Lower leg skin (tissue), 4 donors: ENCODE measurements at regions not wholly inside any gene's neighbourhood (a gene's known extent, or its start where the extent isn't known, plus 50 kb on each side); places are given as distances from the start of the nearest gene placed in this dataset.

Experiments used
- DNase-seq, 2 donors: peaks; one replicate each; pipeline ENCODE4 v3.0.0-alpha.2; 2019; ENCODE audit warnings: low spot score in 2 of 2
- H3K4me3 ChIP-seq: fragments of 200-600 bp; sonication (generic); 2 replicates; pipeline ENCODE4 v1.5.1; 2017; ENCODE audit warnings: mild to moderate bottlenecking, low read depth; ENCODE audit not compliant: poor library complexity, severe bottlenecking
- POLR2A ChIP-seq, 2 donors: fragments of 450-650 bp; IDR thresholded peaks; one replicate each; pipeline ENCODE4 v1.6.1; 2016 to 2017; ENCODE audit warnings: antibody characterized with exemption in 2 of 2, mild to moderate bottlenecking in 1 of 2, moderate library complexity in 1 of 2
- WGBS, 2 donors: methylation state at CpG; one replicate each; pipeline ENCODE4 v1.1.5; 2018; 5-methylcytosine and 5-hydroxymethylcytosine counted together
- intact Hi-C: fragments of 100-400 bp; cut with DNase I; formaldehyde crosslinking; loops from one replicate; pipeline ENCODE4 v1.15.0; 2023; ENCODE audit warnings: low total_unique reads
- TF ChIP-seq, protein P1 (sequence below), 3 donors: fragments of 450-650 bp; IDR thresholded peaks; one replicate each; pipeline ENCODE4 v1.5.1; 2016; ENCODE audit warnings: antibody characterized with exemption in 3 of 3, mild to moderate bottlenecking in 3 of 3, moderate library complexity in 2 of 3

DNA sequence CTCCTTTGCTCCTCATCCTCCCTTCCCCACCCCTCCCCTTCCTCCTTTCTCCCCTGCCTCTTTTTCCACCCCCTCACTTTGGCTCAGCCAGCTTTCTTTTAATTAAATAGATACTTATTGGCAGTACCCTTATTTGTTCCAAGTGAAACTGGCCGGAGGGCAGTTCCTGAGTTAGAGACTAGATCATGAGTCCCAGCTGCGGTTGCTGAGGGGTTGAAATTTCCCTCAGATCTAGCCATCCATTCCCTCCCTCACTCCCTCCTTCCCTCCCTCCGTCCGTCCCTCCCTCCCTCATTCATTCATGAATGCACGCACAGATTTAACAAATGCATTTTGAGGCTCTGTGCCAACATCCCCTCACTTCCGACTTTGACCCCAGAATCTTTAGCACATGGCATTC, 519.2 kb upstream of the EEF2KMT start:
- no peak overlapping the region for H3K4me3 ChIP-seq
- WGBS, 2 donors, result 31 to 34% methylated on average over 6 of the region's 6 CpGs
- peak in 1 of 2 donors; percentile 16 for DNase-seq
- intact Hi-C loops, result no loop called here
- TF ChIP-seq, protein P1, sequence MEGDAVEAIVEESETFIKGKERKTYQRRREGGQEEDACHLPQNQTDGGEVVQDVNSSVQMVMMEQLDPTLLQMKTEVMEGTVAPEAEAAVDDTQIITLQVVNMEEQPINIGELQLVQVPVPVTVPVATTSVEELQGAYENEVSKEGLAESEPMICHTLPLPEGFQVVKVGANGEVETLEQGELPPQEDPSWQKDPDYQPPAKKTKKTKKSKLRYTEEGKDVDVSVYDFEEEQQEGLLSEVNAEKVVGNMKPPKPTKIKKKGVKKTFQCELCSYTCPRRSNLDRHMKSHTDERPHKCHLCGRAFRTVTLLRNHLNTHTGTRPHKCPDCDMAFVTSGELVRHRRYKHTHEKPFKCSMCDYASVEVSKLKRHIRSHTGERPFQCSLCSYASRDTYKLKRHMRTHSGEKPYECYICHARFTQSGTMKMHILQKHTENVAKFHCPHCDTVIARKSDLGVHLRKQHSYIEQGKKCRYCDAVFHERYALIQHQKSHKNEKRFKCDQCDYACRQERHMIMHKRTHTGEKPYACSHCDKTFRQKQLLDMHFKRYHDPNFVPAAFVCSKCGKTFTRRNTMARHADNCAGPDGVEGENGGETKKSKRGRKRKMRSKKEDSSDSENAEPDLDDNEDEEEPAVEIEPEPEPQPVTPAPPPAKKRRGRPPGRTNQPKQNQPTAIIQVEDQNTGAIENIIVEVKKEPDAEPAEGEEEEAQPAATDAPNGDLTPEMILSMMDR (IDR thresholded peaks at IDR 0.05), result no peak
- no peak for TF ChIP-seq POLR2A (IDR thresholded peaks at IDR 0.05)

DNA sequence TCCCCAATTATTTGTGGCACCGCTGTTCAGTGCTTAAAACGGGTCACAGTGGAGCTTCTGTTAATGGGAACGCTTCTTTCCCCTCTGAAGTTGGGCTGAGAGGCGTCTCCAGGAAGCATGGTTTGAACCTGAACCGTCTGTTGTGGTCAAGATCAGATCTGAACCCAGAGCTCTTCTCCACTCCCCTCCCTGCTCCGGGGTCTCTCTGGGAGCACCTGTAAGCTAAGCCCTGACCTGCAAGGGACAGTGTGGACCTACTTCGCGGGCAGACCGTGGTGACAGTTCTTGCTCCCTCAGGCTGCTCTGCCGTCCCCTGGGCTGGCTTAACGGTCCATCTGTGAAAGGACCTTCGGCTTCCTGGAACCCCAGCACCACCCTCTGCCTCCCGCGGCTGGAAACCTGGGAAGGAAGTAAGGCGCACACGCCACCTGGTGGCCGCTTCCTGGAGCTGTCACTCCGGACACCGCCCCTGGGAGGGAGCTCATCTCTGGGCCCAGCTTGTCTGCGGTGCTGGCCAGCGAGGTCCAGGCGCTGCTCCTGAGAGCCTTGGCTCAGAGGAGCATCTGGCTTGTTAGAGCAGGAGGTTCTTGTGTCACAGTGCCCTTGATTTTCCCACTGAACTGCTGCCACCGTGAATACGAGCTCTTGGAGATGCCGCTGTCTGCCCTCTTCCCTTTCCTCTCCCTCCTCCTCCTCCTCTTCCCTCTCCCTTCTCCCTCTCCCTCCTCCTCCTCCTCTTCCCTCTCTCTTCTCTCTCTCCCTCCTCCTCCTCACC, 518.5 kb upstream of the EEF2KMT start:
- 14 to 15% methylated on average over 22 to 24 of the region's 25 CpGs for WGBS, 2 donors
- no peak overlapping the region for H3K4me3 ChIP-seq
- TF ChIP-seq, protein P1 (IDR thresholded peaks at IDR 0.05), result no peak
- no peak for TF ChIP-seq POLR2A (IDR thresholded peaks at IDR 0.05)
- no peak for DNase-seq
- intact Hi-C loops, result no loop called here

GRCh38 chr16:5607169-5607568, 509.6 kb upstream of the EEF2KMT start:
- intact Hi-C loops, result no loop called here
- DNase-seq, result no peak
- 58 to 71% methylated on average over 12 of the region's 12 CpGs for WGBS, 2 donors
- H3K4me3 ChIP-seq, result no peak overlapping the region
- TF ChIP-seq, protein P1 (IDR thresholded peaks at IDR 0.05), result no peak

DNA sequence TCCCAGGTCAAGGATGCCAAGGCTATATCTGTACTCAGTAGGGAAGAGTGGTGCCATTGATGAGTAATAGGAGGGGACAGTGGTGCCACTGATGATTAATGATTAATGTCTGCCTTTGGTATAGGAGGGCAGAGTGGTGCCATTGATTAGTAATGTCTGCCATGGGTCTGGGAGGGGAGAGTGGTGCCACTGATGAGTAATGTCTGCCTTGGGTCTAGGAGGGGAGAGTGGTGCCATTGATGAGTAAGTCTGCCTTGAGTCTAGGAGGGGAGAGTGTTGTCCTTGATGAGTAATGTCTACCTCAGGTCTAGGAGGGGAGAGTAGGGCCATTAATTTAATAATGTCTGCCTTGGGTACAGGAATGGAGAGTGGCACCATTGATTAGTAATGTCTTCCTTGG, 507.8 kb upstream of the EEF2KMT start:
- DNase-seq, result no peak
- H3K4me3 ChIP-seq, result no peak overlapping the region
- TF ChIP-seq, protein P1 (IDR thresholded peaks at IDR 0.05), result no peak
- TF ChIP-seq POLR2A (IDR thresholded peaks at IDR 0.05), result no peak
- intact Hi-C loops, result no loop called here

- no peak for DNase-seq
- 39 to 46% methylated on average over 8 of the region's 8 CpGs for WGBS, 2 donors
- no peak overlapping the region for H3K4me3 ChIP-seq
- no peak for TF ChIP-seq POLR2A (IDR thresholded peaks at IDR 0.05)
- TF ChIP-seq, protein P1 (IDR thresholded peaks at IDR 0.05), result no peak
- intact Hi-C loops, result no loop called here
These were observed 507.2 kb upstream of the EEF2KMT start for GRCh38 chr16:5604770-5605169.

- DNase-seq, result no peak
- intact Hi-C loops, result no loop called here
- H3K4me3 ChIP-seq, result no peak overlapping the region
- WGBS, 2 donors, result 81 to 83% methylated on average over 4 of the region's 4 CpGs
- TF ChIP-seq, protein P1 (IDR thresholded peaks at IDR 0.05), result no peak
- no peak for TF ChIP-seq POLR2A (IDR thresholded peaks at IDR 0.05)
These were observed 506.2 kb upstream of the EEF2KMT start for GRCh38 chr16:5603836-5604235.
